D341Med (cell line): ENCODE measurements at regions not wholly inside any gene's neighbourhood (a gene's known extent, or its start where the extent isn't known, plus 50 kb on each side); places are given as distances from the start of the nearest gene placed in this dataset.

Source experiments
- DNase-seq: peaks from one replicate; pipeline ENCODE4 v3.0.0; 2012; ENCODE audit warnings: low spot score

- no peak for DNase-seq
These were observed 113.5 kb upstream of the C10orf90 start for GRCh38 chr10:126783806-126784557.

GRCh38 chr10:126787201-126787600 lies 116.7 kb upstream of the C10orf90 start:
- DNase-seq: no peak

- no peak for DNase-seq
These were observed 109.9 kb upstream of the DOCK1 start for GRCh38 chr10:126795318-126795717.

- DNase-seq: no peak
These were observed 106.6 kb upstream of the DOCK1 start for GRCh38 chr10:126798649-126799048.

GRCh38 chr10:126803394-126803793 lies 101.8 kb upstream of the DOCK1 start:
- no peak for DNase-seq

GRCh38 chr10:126804396-126804795 lies 100.8 kb upstream of the DOCK1 start:
- no peak for DNase-seq

- DNase-seq: no peak
These were observed 98.7 kb upstream of the DOCK1 start for GRCh38 chr10:126806498-126806897.

GRCh38 chr10:126806991-126807702 lies 98.1 kb upstream of the DOCK1 start:
- no peak for DNase-seq

- DNase-seq: no peak
These were observed 97.1 kb upstream of the DOCK1 start for GRCh38 chr10:126808103-126808502.

GRCh38 chr10:126813432-126813831 lies 91.8 kb upstream of the DOCK1 start:
- DNase-seq: no peak

- DNase-seq: no peak
These were observed 71.7 kb upstream of the DOCK1 start for GRCh38 chr10:126833542-126833941.

GRCh38 chr10:126836009-126836408 lies 69.2 kb upstream of the DOCK1 start:
- DNase-seq: no peak

- DNase-seq: no peak
These were observed 66.9 kb upstream of the DOCK1 start for GRCh38 chr10:126838316-126838715.

- DNase-seq: no peak
These were observed 66.0 kb upstream of the DOCK1 start for GRCh38 chr10:126839094-126839761.

- no peak for DNase-seq
These were observed 64.6 kb upstream of the DOCK1 start for GRCh38 chr10:126840576-126841135.

GRCh38 chr10:126841341-126841895 lies 63.8 kb upstream of the DOCK1 start:
- DNase-seq: no peak

GRCh38 chr10:126842356-126842755 lies 62.9 kb upstream of the DOCK1 start:
- no peak for DNase-seq

- no peak for DNase-seq
These were observed 62.4 kb upstream of the DOCK1 start for GRCh38 chr10:126842836-126843235.

- DNase-seq: no peak
These were observed 61.8 kb upstream of the DOCK1 start for GRCh38 chr10:126843299-126843934.

- no peak for DNase-seq
These were observed 60.8 kb upstream of the DOCK1 start for GRCh38 chr10:126844406-126844805.

GRCh38 chr10:126846469-126846868 lies 58.8 kb upstream of the DOCK1 start:
- no peak for DNase-seq

GRCh38 chr10:126846959-126847358 lies 58.3 kb upstream of the DOCK1 start:
- no peak for DNase-seq
